HEK293T (cell line): ENCODE measurements at regions not wholly inside any gene's neighbourhood (a gene's known extent, or its start where the extent isn't known, plus 50 kb on each side); places are given as distances from the start of the nearest gene placed in this dataset.

Source experiments
- CTCF ChIA-PET: fragments of 350-600 bp; formaldehyde crosslinking; extraction: SDS; loops from one replicate; lab custom pipeline; 2021; ENCODE audit warnings: antibody characterized with exemption, inconsistent platforms; lab: Yijun Ruan, JAX
- POLR2A ChIA-PET: fragments of 350-600 bp; formaldehyde crosslinking; extraction: SDS; loops from one replicate; lab custom pipeline; 2020; ENCODE audit warnings: antibody characterized with exemption, inconsistent platforms; lab: Yijun Ruan, JAX
- DNase-seq: peaks from one replicate; pipeline ENCODE4 v3.0.0; 2012; ENCODE audit warnings: mixed read lengths; ENCODE audit errors: extremely low spot score
- ARNT ChIP-seq: fragments of 450-650 bp; IDR thresholded peaks from 2 replicates; pipeline ENCODE4 v1.6.1; 2017; ENCODE audit warnings: mild to moderate bottlenecking
- BHLHE40 ChIP-seq: fragments of 450-650 bp; IDR thresholded peaks from 2 replicates; pipeline ENCODE4 v1.6.1; 2016; ENCODE audit warnings: mild to moderate bottlenecking, moderate library complexity, borderline replicate concordance
- CTBP1 ChIP-seq: fragments of 450-650 bp; IDR thresholded peaks from 2 replicates; pipeline ENCODE4 v1.6.1; 2016; ENCODE audit warnings: borderline replicate concordance
- ELF4 ChIP-seq: fragments of 450-650 bp; IDR thresholded peaks from 2 replicates; pipeline ENCODE4 v1.6.1; 2017; ENCODE audit warnings: antibody characterized with exemption
- FOXA1 ChIP-seq: fragments of 450-650 bp; IDR thresholded peaks from 2 replicates; pipeline ENCODE4 v1.6.1; 2016; ENCODE audit warnings: mild to moderate bottlenecking
- FOXK2 ChIP-seq: fragments of 450-650 bp; IDR thresholded peaks from 2 replicates; pipeline ENCODE4 v1.6.1; 2016; ENCODE audit warnings: mild to moderate bottlenecking
- FOXM1 ChIP-seq: fragments of 450-650 bp; IDR thresholded peaks from 2 replicates; pipeline ENCODE4 v1.6.1; 2017; ENCODE audit warnings: mild to moderate bottlenecking, borderline replicate concordance
- HDGF ChIP-seq: fragments of 450-650 bp; IDR thresholded peaks from 2 replicates; pipeline ENCODE4 v1.6.1; 2017; ENCODE audit warnings: antibody characterized with exemption, borderline replicate concordance
- L3MBTL2 ChIP-seq: fragments of 450-650 bp; conservative IDR thresholded peaks from 2 replicates; pipeline ENCODE4 v1.6.1; 2016; ENCODE audit warnings: mild to moderate bottlenecking
- LEF1 ChIP-seq: fragments of 450-650 bp; IDR thresholded peaks from 2 replicates; pipeline ENCODE4 v1.6.1; 2017; ENCODE audit warnings: mild to moderate bottlenecking, borderline replicate concordance
- NFRKB ChIP-seq: fragments of 450-650 bp; IDR thresholded peaks from 2 replicates; pipeline ENCODE4 v1.6.1; 2016; ENCODE audit warnings: mild to moderate bottlenecking, moderate library complexity
- SP1 ChIP-seq: fragments of 450-650 bp; IDR thresholded peaks from 2 replicates; pipeline ENCODE4 v1.6.1; 2017
- SUZ12 ChIP-seq: fragments of 450-650 bp; IDR thresholded peaks from 2 replicates; pipeline ENCODE4 v1.6.1; 2016; ENCODE audit warnings: mild to moderate bottlenecking
- TARDBP ChIP-seq: fragments of 450-650 bp; IDR thresholded peaks from 2 replicates; pipeline ENCODE4 v1.6.1; 2016
- ZNF384 ChIP-seq: fragments of 450-650 bp; IDR thresholded peaks from 2 replicates; pipeline ENCODE4 v1.6.1; 2016
- TF ChIP-seq, protein P1 (sequence below): fragments of 450-650 bp; IDR thresholded peaks from 2 replicates; pipeline ENCODE4 v1.6.1; 2016

DNA sequence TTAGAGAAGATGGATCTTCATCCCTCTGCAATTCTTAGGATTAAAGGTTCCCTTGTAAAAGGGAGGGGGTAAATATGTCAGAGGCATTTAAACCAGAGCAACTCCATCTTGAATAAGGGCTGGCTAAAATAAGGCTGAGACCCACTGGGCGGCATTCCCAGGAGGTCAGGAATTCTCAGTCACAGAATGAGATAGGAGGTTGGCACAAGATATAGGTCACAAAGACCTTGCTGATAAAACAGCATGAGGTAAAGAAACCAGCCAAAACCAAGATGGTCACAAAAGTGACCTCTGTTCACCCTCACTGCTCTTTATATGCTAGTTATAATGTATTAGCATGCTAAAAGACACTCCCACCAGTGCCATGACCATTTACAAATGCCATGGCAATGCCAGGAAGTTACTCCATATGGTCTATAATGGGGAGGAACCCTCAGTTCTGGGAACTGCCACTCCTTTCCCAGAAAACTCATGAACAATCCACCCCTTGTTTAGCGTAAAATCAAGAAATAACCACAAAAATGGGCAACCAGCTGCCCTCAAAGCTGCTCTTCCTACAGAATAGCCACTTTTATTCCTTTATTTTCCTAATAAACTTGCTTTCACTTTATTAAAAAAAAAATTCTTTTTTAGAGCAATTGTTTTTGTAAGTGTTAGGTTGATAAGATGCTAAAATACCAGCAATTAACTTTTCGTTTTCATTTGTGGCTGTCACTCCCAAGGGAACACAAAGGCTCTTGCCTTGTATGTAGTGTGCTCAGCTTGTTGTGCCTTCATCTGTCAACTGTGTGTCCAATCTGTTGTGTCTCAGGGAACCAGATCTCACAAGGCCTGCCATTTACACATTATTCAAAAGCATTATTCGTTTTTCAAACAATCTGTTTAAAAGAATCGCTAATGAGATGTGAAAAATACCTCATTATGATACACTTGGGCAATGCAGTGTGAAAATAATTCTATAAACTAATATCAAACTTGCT is 205.2 kb upstream of the RGPD4 start:
- no peak for DNase-seq
- TF ChIP-seq NFRKB: no peak
- no peak for TF ChIP-seq SUZ12
- no peak for TF ChIP-seq ELF4
- TF ChIP-seq CTBP1: no peak
- TF ChIP-seq, protein P1, sequence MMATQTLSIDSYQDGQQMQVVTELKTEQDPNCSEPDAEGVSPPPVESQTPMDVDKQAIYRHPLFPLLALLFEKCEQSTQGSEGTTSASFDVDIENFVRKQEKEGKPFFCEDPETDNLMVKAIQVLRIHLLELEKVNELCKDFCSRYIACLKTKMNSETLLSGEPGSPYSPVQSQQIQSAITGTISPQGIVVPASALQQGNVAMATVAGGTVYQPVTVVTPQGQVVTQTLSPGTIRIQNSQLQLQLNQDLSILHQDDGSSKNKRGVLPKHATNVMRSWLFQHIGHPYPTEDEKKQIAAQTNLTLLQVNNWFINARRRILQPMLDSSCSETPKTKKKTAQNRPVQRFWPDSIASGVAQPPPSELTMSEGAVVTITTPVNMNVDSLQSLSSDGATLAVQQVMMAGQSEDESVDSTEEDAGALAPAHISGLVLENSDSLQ: no peak
- TF ChIP-seq ARNT: no peak
- ChIA-PET CTCF (no interaction called here), POLR2A (no interaction called here)

DNA sequence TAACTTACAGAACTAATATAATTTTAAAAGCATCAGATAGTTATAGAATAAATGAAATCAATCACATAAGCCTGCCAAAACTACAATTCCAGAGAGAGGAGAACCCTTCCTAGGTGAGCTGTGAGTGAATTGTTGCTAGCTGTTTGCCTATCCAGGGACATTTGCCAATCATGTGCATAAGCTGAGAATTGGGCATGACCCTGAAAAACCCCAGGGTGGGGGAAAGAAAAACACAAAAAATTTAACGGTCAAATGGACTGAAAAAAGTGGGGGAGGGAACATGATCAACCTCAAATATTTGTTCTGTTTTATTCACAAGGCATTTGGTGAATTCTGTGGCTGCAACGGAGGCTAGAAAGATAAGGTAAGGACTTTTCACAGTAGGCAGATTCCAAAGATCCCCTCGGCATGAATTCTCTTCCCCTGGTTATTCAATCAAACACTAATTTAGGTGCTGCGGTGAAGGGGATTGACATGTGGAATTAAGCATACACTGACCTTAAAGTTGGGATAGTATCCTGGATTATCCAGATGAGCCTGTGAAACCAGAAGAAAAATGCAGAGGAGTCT is 203.9 kb upstream of the RGPD4 start:
- TF ChIP-seq NFRKB (no peak), TARDBP (no peak), ZNF384 (no peak), FOXM1 (no peak)
- TF ChIP-seq, protein P1: no peak
- DNase-seq: no peak
- CTCF ChIA-PET: no interaction called here
- POLR2A ChIA-PET: no interaction called here

DNA sequence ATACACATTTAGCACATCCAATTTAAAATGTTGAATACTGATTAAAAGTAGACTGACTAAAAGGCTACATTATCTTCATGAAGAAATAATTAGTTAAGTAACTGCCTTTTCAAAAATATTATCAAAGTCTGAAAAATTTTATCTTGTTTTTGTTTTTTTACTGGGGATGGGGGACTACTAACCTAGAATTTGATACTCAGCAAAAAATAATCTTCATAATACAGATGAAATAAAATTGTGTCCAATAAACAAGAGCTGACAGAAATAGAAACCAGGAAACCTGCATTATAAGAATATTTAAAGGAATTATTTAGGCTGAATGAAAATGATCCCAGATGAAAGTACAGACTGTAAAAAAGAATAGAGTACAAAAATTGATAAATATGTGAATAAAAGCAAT is 200.7 kb upstream of the RGPD4 start:
- DNase-seq: no peak
- TF ChIP-seq CTBP1: no peak
- no peak for TF ChIP-seq LEF1
- no peak for TF ChIP-seq BHLHE40
- TF ChIP-seq ARNT: no peak
- no peak for TF ChIP-seq SUZ12
- TF ChIP-seq ZNF384: no peak
- TF ChIP-seq SP1: no peak
- no peak for TF ChIP-seq HDGF
- no peak for TF ChIP-seq TARDBP
- no peak for TF ChIP-seq NFRKB
- TF ChIP-seq FOXM1: no peak
- no peak for TF ChIP-seq FOXK2
- TF ChIP-seq, protein P1: no peak
- no peak for TF ChIP-seq FOXA1
- ChIA-PET POLR2A (no interaction called here), CTCF (no interaction called here)

DNA sequence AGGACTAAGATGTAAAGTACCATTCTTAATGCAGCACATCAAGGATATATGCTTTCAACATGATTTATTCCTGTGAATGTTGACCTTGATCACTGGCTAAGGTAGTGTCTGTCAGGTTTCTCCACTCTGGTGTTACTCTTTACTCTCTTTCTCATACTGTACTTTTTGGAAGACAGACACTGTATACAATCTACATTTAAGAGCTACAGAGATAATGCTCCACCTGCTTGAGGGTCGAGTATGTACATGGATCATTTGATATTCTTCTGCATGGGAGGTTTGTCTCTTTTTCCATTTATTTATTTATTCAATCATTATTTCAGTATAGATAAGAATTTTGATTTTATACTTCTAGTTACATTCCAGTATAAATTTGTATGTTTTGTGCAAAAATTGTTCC is 199.5 kb upstream of the RGPD4 start:
- ChIA-PET POLR2A (no interaction called here), CTCF (interaction anchor here (0.5 to 1.1 kb wide), 2 partner anchors 12 to 704 kb away, joined by 3 read pairs; no protein-coding TSS in a partner anchor)
- no peak for DNase-seq
- no peak for TF ChIP-seq ARNT
- no peak for TF ChIP-seq NFRKB
- TF ChIP-seq ZNF384: no peak

DNA sequence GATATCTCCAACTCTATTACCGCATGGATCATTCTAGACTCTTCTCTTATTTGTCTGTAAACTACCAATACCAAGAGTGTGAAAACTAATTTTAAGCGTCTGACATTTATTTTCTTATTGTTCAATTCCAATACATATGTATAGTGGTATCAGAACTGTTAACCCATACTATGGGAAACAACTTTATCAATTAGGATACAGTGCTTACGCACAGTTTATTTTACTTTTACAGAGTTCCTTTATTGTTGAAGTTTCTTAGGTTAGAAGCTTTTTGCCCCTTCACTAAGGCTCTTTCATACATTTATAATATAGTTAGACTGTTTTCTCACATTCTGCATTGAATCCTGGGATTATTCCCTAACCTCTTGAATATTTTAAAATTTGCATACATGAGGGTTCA is 198.8 kb upstream of the RGPD4 start:
- ChIA-PET CTCF (no interaction called here), POLR2A (no interaction called here)
- TF ChIP-seq NFRKB (no peak), TARDBP (no peak), FOXA1 (no peak), LEF1 (no peak), HDGF (no peak), CTBP1 (no peak), FOXM1 (no peak), L3MBTL2 (no peak)
- TF ChIP-seq, protein P1: no peak
- DNase-seq: no peak

DNA sequence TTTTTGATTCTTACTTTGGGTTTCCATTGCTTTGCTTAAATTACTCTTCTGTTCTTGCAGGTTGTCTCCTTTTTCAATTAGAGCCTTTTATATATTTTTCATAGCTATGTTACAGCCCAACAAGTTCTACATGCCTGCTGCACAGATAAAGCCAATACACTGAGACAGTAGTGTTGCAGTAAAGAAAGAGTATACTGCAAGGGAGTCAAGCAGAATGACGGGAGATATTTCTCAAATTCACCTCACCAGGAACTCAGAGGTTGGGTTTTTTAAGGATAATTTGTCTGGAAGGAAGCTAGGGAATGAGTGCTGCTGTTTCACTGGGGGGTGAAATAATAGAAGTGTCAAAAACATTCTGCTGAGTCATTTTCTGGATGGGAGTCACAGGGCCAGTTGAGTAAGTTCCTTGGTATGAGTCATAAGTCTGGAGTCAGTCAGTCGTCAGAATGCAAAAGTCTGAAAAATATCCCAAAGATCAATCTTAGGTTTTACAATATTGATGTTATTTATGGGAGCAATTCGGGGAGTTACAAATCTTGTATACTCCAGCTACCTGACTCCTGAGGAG is 193.0 kb upstream of the RGPD4 start:
- DNase-seq: no peak
- ChIA-PET CTCF (no interaction called here), POLR2A (no interaction called here)
- no peak for TF ChIP-seq FOXA1
- TF ChIP-seq BHLHE40: no peak
- no peak for TF ChIP-seq FOXM1
- no peak for TF ChIP-seq ARNT
- no peak for TF ChIP-seq TARDBP
- no peak for TF ChIP-seq NFRKB
- TF ChIP-seq HDGF: no peak
- TF ChIP-seq SP1: no peak
- TF ChIP-seq ZNF384: no peak
- no peak for TF ChIP-seq FOXK2
- TF ChIP-seq CTBP1: no peak
